HEK293 (cell line): ENCODE measurements at regions not wholly inside any gene's neighbourhood (a gene's known extent, or its start where the extent isn't known, plus 50 kb on each side); places are given as distances from the start of the nearest gene placed in this dataset.

Source experiments
- CTCF ChIP-seq: fragments of 450-650 bp; formaldehyde crosslinking; IDR thresholded peaks from 2 replicates; pipeline ENCODE4 v1.5.1; 2016; ENCODE audit warnings: missing biosample characterization, missing genetic modification characterization
- KLF16 ChIP-seq: fragments of 450-650 bp; formaldehyde crosslinking; IDR thresholded peaks from 2 replicates; pipeline ENCODE4 v1.5.1; 2017; ENCODE audit warnings: missing biosample characterization, missing genetic modification characterization
- MZF1 ChIP-seq: fragments of 450-650 bp; formaldehyde crosslinking; IDR thresholded peaks from 2 replicates; pipeline ENCODE4 v1.5.1; 2017; ENCODE audit warnings: missing biosample characterization, missing genetic modification characterization, borderline replicate concordance
- ZNF114 ChIP-seq: fragments of 450-650 bp; formaldehyde crosslinking; IDR thresholded peaks from 2 replicates; pipeline ENCODE4 v1.5.0; 2017; ENCODE audit warnings: missing biosample characterization, missing genetic modification characterization
- ZNF600 ChIP-seq: fragments of 450-650 bp; formaldehyde crosslinking; IDR thresholded peaks from 2 replicates; pipeline ENCODE4 v1.5.1; 2016; ENCODE audit warnings: missing biosample characterization, missing genetic modification characterization
- ZNF660 ChIP-seq: fragments of 450-650 bp; IDR thresholded peaks from 2 replicates; pipeline ENCODE4 v1.5.1; 2018; ENCODE audit warnings: missing biosample characterization, mild to moderate bottlenecking, missing genetic modification characterization

- TF ChIP-seq ZNF600 (tag by site-specific recombination) (no peak), KLF16 (tag by site-specific recombination) (no peak), ZNF114 (tag by site-specific recombination) (no peak), CTCF (tag by site-specific recombination) (no peak), ZNF660 (no peak), MZF1 (no peak)
Observed at GRCh38 chr2:54402350-54402749, 53.8 kb upstream of the SPTBN1 start.
